Loucy (cell line): ENCODE measurements at regions not wholly inside any gene's neighbourhood (a gene's known extent, or its start where the extent isn't known, plus 50 kb on each side); places are given as distances from the start of the nearest gene placed in this dataset.

Source experiments
- CTCF ChIP-seq: fragments of 200-600 bp; sonication (generic); conservative IDR thresholded peaks from 2 replicates; pipeline ENCODE4 v1.5.1; 2014; ENCODE audit warnings: mild to moderate bottlenecking, antibody characterized with exemption, low read length
- EZH2phosphoT487 ChIP-seq: fragments of 200-600 bp; IDR thresholded peaks from 2 replicates; pipeline ENCODE4 v1.6.1; 2018; ENCODE audit warnings: antibody characterized with exemption, mild to moderate bottlenecking, moderate library complexity, borderline replicate concordance

DNA sequence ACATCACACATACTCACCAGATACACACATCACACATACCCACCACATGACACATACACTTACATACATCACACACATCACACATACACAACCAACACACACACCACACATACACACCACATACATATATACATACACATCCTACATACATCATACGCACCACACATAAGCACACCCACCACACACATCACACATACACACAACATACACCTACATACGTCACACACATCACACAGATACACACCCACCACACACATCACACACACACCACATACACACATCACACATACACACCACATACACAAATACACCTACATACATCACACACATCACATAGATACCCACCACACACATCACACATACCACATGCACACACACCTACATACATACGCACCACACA, 158.4 kb downstream of the NDUFA10 start:
- TF ChIP-seq CTCF (no peak), EZH2phosphoT487 (no peak)
